ENCODE measurements at regions not wholly inside any gene's neighbourhood (a gene's known extent, or its start where the extent isn't known, plus 50 kb on each side); places are given as distances from the start of the nearest gene placed in this dataset.

GRCh38 chr9:121572581-121572980 is 72.9 kb upstream of the GGTA1 start:
- no peak for DNase-seq

- no peak for DNase-seq
Measured at GRCh38 chr9:121573717-121574485, 74.3 kb upstream of the GGTA1 start.

GRCh38 chr9:121574774-121575519 is 75.3 kb upstream of the GGTA1 start:
- no peak for DNase-seq

- DNase-seq: no peak
Measured at GRCh38 chr9:121576281-121577075, 75.0 kb upstream of the DAB2IP start.

- no peak for DNase-seq
Measured at GRCh38 chr9:121577166-121577565, 74.3 kb upstream of the DAB2IP start.

GRCh38 chr9:121577572-121577971 is 73.9 kb upstream of the DAB2IP start:
- DNase-seq: no peak

GRCh38 chr9:121581786-121582600 is 69.4 kb upstream of the DAB2IP start:
- no peak for DNase-seq

GRCh38 chr9:121582641-121583040 is 68.8 kb upstream of the DAB2IP start:
- DNase-seq: no peak

GRCh38 chr9:121584421-121584820 is 67.0 kb upstream of the DAB2IP start:
- DNase-seq: no peak

GRCh38 chr9:121587863-121588262 is 63.6 kb upstream of the DAB2IP start:
- DNase-seq: no peak

GRCh38 chr9:121589986-121590385 is 61.4 kb upstream of the DAB2IP start:
- no peak for DNase-seq

- no peak for DNase-seq
Measured at GRCh38 chr9:121592265-121592664, 59.2 kb upstream of the DAB2IP start.

- no peak for DNase-seq
Measured at GRCh38 chr9:121593066-121593465, 58.4 kb upstream of the DAB2IP start.

- no peak for DNase-seq
Measured at GRCh38 chr9:121596515-121596914, 54.9 kb upstream of the DAB2IP start.

GRCh38 chr9:121597698-121598166 is 53.7 kb upstream of the DAB2IP start:
- no peak for DNase-seq

- DNase-seq: no peak
Measured at GRCh38 chr9:121598167-121598964, 53.1 kb upstream of the DAB2IP start.

GRCh38 chr9:121598965-121599871 is 52.2 kb upstream of the DAB2IP start:
- no peak for DNase-seq

- DNase-seq: no peak
Measured at GRCh38 chr9:121599872-121600585, 51.4 kb upstream of the DAB2IP start.

GRCh38 chr9:121601194-121601593 is 50.2 kb upstream of the DAB2IP start:
- DNase-seq: no peak
